ENCODE measurements at regions not wholly inside any gene's neighbourhood (a gene's known extent, or its start where the extent isn't known, plus 50 kb on each side); places are given as distances from the start of the nearest gene placed in this dataset.
"Not testable (repeated sequence)": the region's sequence is repeated elsewhere in the genome, so short reads cannot be mapped to it uniquely, and the experiment has no call there.

GRCh38 chr2:175414882-175415487, 233.5 kb upstream of the ATP5MC3 start:
- Mint-ChIP-seq H3K27me3 (peaks cover 9% of the 10 kb centered on the region), H3K9me3 (peaks cover 0 to 2% (median 0%) of the 10 kb centered on the region in 7 donors), H3K4me3 (no peak overlapping the region), H3K4me1 (no peaks in the 10 kb centered on the region), H3K36me3 (no peaks in the 10 kb centered on the region), H3K27ac (no peak overlapping the region)
- H3K27me3 ChIP-seq (ENCODE audit: control insufficient read depth, insufficient read depth, low read length): no peaks in the 10 kb centered on the region
- DNase-seq (peak in 1 of 3 donors; percentile 7), ATAC-seq (ENCODE audit: low read depth in 2 of 2) (no peak)
- no peaks in the 10 kb centered on the region for H3K9me3 ChIP-seq (ENCODE audit: control insufficient read depth in 2 of 2, low read length in 2 of 2)
- no peaks in the 10 kb centered on the region for H3K4me1 ChIP-seq (ENCODE audit: control insufficient read depth, insufficient read depth, low read length, poor library complexity, severe bottlenecking)
- no peaks in the 10 kb centered on the region for H3K36me3 ChIP-seq (ENCODE audit: control insufficient read depth, insufficient read depth, low read length)
- no peak overlapping the region for H3K4me3 ChIP-seq (ENCODE audit: low read depth, low read length)
- H3K27ac ChIP-seq (ENCODE audit: insufficient read depth, low read length, poor library complexity, severe bottlenecking): no peak overlapping the region

- no peak overlapping the region for H3K27ac ChIP-seq (ENCODE audit: insufficient read depth, low read length, poor library complexity, severe bottlenecking)
- no peaks in the 10 kb centered on the region for H3K27me3 ChIP-seq (ENCODE audit: control insufficient read depth, insufficient read depth, low read length)
- H3K9me3 Mint-ChIP-seq: peaks cover 0 to 2% (median 0%) of the 10 kb centered on the region in 7 donors
- H3K27ac Mint-ChIP-seq: no peak overlapping the region
- DNase-seq (no peak), ATAC-seq (ENCODE audit: low read depth in 2 of 2) (no peak)
- no peak overlapping the region for H3K4me3 ChIP-seq (ENCODE audit: low read depth, low read length)
- no peaks in the 10 kb centered on the region for H3K4me1 ChIP-seq (ENCODE audit: control insufficient read depth, insufficient read depth, low read length, poor library complexity, severe bottlenecking)
- H3K27me3 Mint-ChIP-seq: peaks cover 9% of the 10 kb centered on the region
- no peaks in the 10 kb centered on the region for H3K36me3 ChIP-seq (ENCODE audit: control insufficient read depth, insufficient read depth, low read length)
- no peaks in the 10 kb centered on the region for H3K36me3 Mint-ChIP-seq
- H3K9me3 ChIP-seq (ENCODE audit: control insufficient read depth in 2 of 2, low read length in 2 of 2): no peaks in the 10 kb centered on the region
- H3K4me3 Mint-ChIP-seq: no peak overlapping the region
- H3K4me1 Mint-ChIP-seq: no peaks in the 10 kb centered on the region
These were observed 232.8 kb upstream of the ATP5MC3 start for GRCh38 chr2:175414191-175414881.

GRCh38 chr2:175410941-175411340, 229.4 kb upstream of the ATP5MC3 start:
- H3K36me3 ChIP-seq (ENCODE audit: control insufficient read depth, insufficient read depth, low read length); H3K27me3 Mint-ChIP-seq; H3K27ac Mint-ChIP-seq; H3K4me3 ChIP-seq (ENCODE audit: low read depth, low read length); H3K4me3 Mint-ChIP-seq; ATAC-seq (ENCODE audit: low read depth in 2 of 2); H3K27ac ChIP-seq (ENCODE audit: insufficient read depth, low read length, poor library complexity, severe bottlenecking); H3K9me3 ChIP-seq (ENCODE audit: control insufficient read depth in 2 of 2, low read length in 2 of 2); H3K9me3 Mint-ChIP-seq; DNase-seq; H3K36me3 Mint-ChIP-seq; H3K4me1 ChIP-seq (ENCODE audit: control insufficient read depth, insufficient read depth, low read length, poor library complexity, severe bottlenecking); H3K4me1 Mint-ChIP-seq; H3K27me3 ChIP-seq (ENCODE audit: control insufficient read depth, insufficient read depth, low read length): not testable (repeated sequence)

GRCh38 chr2:175404839-175405238, 223.3 kb upstream of the ATP5MC3 start:
- no peak overlapping the region for H3K27ac ChIP-seq (ENCODE audit: insufficient read depth, low read length, poor library complexity, severe bottlenecking)
- no peak overlapping the region for H3K4me3 ChIP-seq (ENCODE audit: low read depth, low read length)
- no peak for DNase-seq
- Mint-ChIP-seq H3K9me3 (peaks cover 0 to 5% (median 0%) of the 10 kb centered on the region in 7 donors), H3K27me3 (peaks cover 16% of the 10 kb centered on the region), H3K36me3 (no peaks in the 10 kb centered on the region), H3K4me3 (no peak overlapping the region), H3K4me1 (no peaks in the 10 kb centered on the region), H3K27ac (no peak overlapping the region)
- no peaks in the 10 kb centered on the region for H3K9me3 ChIP-seq (ENCODE audit: control insufficient read depth in 2 of 2, low read length in 2 of 2)
- no peaks in the 10 kb centered on the region for H3K27me3 ChIP-seq (ENCODE audit: control insufficient read depth, insufficient read depth, low read length)
- ATAC-seq (ENCODE audit: low read depth in 2 of 2): no peak
- H3K4me1 ChIP-seq (ENCODE audit: control insufficient read depth, insufficient read depth, low read length, poor library complexity, severe bottlenecking): no peaks in the 10 kb centered on the region
- no peaks in the 10 kb centered on the region for H3K36me3 ChIP-seq (ENCODE audit: control insufficient read depth, insufficient read depth, low read length)

GRCh38 chr2:175403599-175404221, 222.2 kb upstream of the ATP5MC3 start:
- peaks cover 0 to 5% (median 0%) of the 10 kb centered on the region in 7 donors for H3K9me3 Mint-ChIP-seq
- H3K36me3 ChIP-seq (ENCODE audit: control insufficient read depth, insufficient read depth, low read length): no peaks in the 10 kb centered on the region
- H3K9me3 ChIP-seq (ENCODE audit: control insufficient read depth in 2 of 2, low read length in 2 of 2): no peaks in the 10 kb centered on the region
- H3K27me3 Mint-ChIP-seq: peaks cover 16% of the 10 kb centered on the region
- H3K4me3 ChIP-seq (ENCODE audit: low read depth, low read length): no peak overlapping the region
- H3K27ac Mint-ChIP-seq: no peak overlapping the region
- no peaks in the 10 kb centered on the region for H3K27me3 ChIP-seq (ENCODE audit: control insufficient read depth, insufficient read depth, low read length)
- no peaks in the 10 kb centered on the region for H3K4me1 Mint-ChIP-seq
- H3K4me1 ChIP-seq (ENCODE audit: control insufficient read depth, insufficient read depth, low read length, poor library complexity, severe bottlenecking): no peaks in the 10 kb centered on the region
- DNase-seq (no peak), ATAC-seq (ENCODE audit: low read depth in 2 of 2) (no peak)
- H3K27ac ChIP-seq (ENCODE audit: insufficient read depth, low read length, poor library complexity, severe bottlenecking): no peak overlapping the region
- H3K4me3 Mint-ChIP-seq: no peak overlapping the region
- no peaks in the 10 kb centered on the region for H3K36me3 Mint-ChIP-seq

- no peaks in the 10 kb centered on the region for H3K9me3 ChIP-seq (ENCODE audit: control insufficient read depth in 2 of 2, low read length in 2 of 2)
- H3K4me1 ChIP-seq (ENCODE audit: control insufficient read depth, insufficient read depth, low read length, poor library complexity, severe bottlenecking): no peaks in the 10 kb centered on the region
- no peaks in the 10 kb centered on the region for H3K36me3 ChIP-seq (ENCODE audit: control insufficient read depth, insufficient read depth, low read length)
- DNase-seq: no peak
- no peak overlapping the region for H3K27ac ChIP-seq (ENCODE audit: insufficient read depth, low read length, poor library complexity, severe bottlenecking)
- no peaks in the 10 kb centered on the region for H3K36me3 Mint-ChIP-seq
- H3K27me3 ChIP-seq (ENCODE audit: control insufficient read depth, insufficient read depth, low read length): no peaks in the 10 kb centered on the region
- no peak overlapping the region for H3K4me3 ChIP-seq (ENCODE audit: low read depth, low read length)
- H3K4me3 Mint-ChIP-seq: no peak overlapping the region
- peaks cover 16% of the 10 kb centered on the region for H3K27me3 Mint-ChIP-seq
- no peak for ATAC-seq (ENCODE audit: low read depth in 2 of 2)
- peaks cover 0 to 5% (median 0%) of the 10 kb centered on the region in 7 donors for H3K9me3 Mint-ChIP-seq
- no peaks in the 10 kb centered on the region for H3K4me1 Mint-ChIP-seq
- H3K27ac Mint-ChIP-seq: no peak overlapping the region
These were observed 221.1 kb upstream of the ATP5MC3 start for GRCh38 chr2:175402571-175402970.

- no peak for ATAC-seq (ENCODE audit: low read depth in 2 of 2)
- Mint-ChIP-seq H3K36me3 (no peaks in the 10 kb centered on the region), H3K9me3 (peaks cover 0 to 5% (median 0%) of the 10 kb centered on the region in 7 donors), H3K27me3 (peaks cover 16% of the 10 kb centered on the region), H3K27ac (no peak overlapping the region), H3K4me3 (no peak overlapping the region), H3K4me1 (no peaks in the 10 kb centered on the region)
- no peaks in the 10 kb centered on the region for H3K36me3 ChIP-seq (ENCODE audit: control insufficient read depth, insufficient read depth, low read length)
- H3K27me3 ChIP-seq (ENCODE audit: control insufficient read depth, insufficient read depth, low read length): no peaks in the 10 kb centered on the region
- H3K27ac ChIP-seq (ENCODE audit: insufficient read depth, low read length, poor library complexity, severe bottlenecking): no peak overlapping the region
- no peaks in the 10 kb centered on the region for H3K9me3 ChIP-seq (ENCODE audit: control insufficient read depth in 2 of 2, low read length in 2 of 2)
- no peak for DNase-seq
- no peaks in the 10 kb centered on the region for H3K4me1 ChIP-seq (ENCODE audit: control insufficient read depth, insufficient read depth, low read length, poor library complexity, severe bottlenecking)
- no peak overlapping the region for H3K4me3 ChIP-seq (ENCODE audit: low read depth, low read length)
These were observed 220.5 kb upstream of the ATP5MC3 start for GRCh38 chr2:175401956-175402469.

Measured in CD4-positive, CD25-positive, alpha-beta regulatory T cell (primary cell).